ENCODE measurements at regions not wholly inside any gene's neighbourhood (a gene's known extent, or its start where the extent isn't known, plus 50 kb on each side); places are given as distances from the start of the nearest gene placed in this dataset.

- TF ChIP-seq POLR2A (IDR thresholded peaks at IDR 0.05) (no peak), EP300 (IDR thresholded peaks at IDR 0.05) (no peak), POLR2AphosphoS5 (IDR thresholded peaks at IDR 0.05) (no peak)
- TF ChIP-seq, protein P1, sequence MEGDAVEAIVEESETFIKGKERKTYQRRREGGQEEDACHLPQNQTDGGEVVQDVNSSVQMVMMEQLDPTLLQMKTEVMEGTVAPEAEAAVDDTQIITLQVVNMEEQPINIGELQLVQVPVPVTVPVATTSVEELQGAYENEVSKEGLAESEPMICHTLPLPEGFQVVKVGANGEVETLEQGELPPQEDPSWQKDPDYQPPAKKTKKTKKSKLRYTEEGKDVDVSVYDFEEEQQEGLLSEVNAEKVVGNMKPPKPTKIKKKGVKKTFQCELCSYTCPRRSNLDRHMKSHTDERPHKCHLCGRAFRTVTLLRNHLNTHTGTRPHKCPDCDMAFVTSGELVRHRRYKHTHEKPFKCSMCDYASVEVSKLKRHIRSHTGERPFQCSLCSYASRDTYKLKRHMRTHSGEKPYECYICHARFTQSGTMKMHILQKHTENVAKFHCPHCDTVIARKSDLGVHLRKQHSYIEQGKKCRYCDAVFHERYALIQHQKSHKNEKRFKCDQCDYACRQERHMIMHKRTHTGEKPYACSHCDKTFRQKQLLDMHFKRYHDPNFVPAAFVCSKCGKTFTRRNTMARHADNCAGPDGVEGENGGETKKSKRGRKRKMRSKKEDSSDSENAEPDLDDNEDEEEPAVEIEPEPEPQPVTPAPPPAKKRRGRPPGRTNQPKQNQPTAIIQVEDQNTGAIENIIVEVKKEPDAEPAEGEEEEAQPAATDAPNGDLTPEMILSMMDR (IDR thresholded peaks at IDR 0.05) = no peak
- Histone ChIP-seq H3K27me3 (no peaks in the 10 kb centered on the region), H3K27ac (no peak overlapping the region), H3K4me3 (no peak overlapping the region), H3K36me3 (no peaks in the 10 kb centered on the region), H3K9me3 (peaks cover 12% of the 10 kb centered on the region), H3K4me1 (no peaks in the 10 kb centered on the region)
- DNase-seq (ENCODE audit: low spot score in 2 of 2) = no peak
- WGBS = 71% methylated on average over 3 of the region's 3 CpGs
These were observed 449.3 kb upstream of the BOD1L1 start for GRCh38 chr4:14076776-14077175.

- no peak for DNase-seq (ENCODE audit: low spot score in 2 of 2)
- Histone ChIP-seq H3K4me1 (no peaks in the 10 kb centered on the region), H3K27ac (no peak overlapping the region), H3K4me3 (no peak overlapping the region), H3K9me3 (peaks cover 4% of the 10 kb centered on the region), H3K36me3 (no peaks in the 10 kb centered on the region), H3K27me3 (no peaks in the 10 kb centered on the region)
- WGBS = 82% methylated on average over 3 of the region's 3 CpGs
- no peak for TF ChIP-seq EP300 (IDR thresholded peaks at IDR 0.05)
These were observed 450.8 kb upstream of the BOD1L1 start for GRCh38 chr4:14078326-14078725.

GRCh38 chr4:14079601-14080000 is 452.1 kb upstream of the BOD1L1 start:
- Histone ChIP-seq H3K27ac (no peak overlapping the region), H3K4me1 (no peaks in the 10 kb centered on the region), H3K9me3 (no peaks in the 10 kb centered on the region), H3K4me3 (no peak overlapping the region), H3K27me3 (no peaks in the 10 kb centered on the region), H3K36me3 (no peaks in the 10 kb centered on the region)
- WGBS = 57% methylated on average over 1 of the region's 1 CpG
- DNase-seq (ENCODE audit: low spot score in 2 of 2) = no peak
- no peak for TF ChIP-seq POLR2A (IDR thresholded peaks at IDR 0.05)
- TF ChIP-seq, protein P1 (IDR thresholded peaks at IDR 0.05) = no peak
- no peak for TF ChIP-seq EP300 (IDR thresholded peaks at IDR 0.05)
- no peak for TF ChIP-seq POLR2AphosphoS5 (IDR thresholded peaks at IDR 0.05)

DNA sequence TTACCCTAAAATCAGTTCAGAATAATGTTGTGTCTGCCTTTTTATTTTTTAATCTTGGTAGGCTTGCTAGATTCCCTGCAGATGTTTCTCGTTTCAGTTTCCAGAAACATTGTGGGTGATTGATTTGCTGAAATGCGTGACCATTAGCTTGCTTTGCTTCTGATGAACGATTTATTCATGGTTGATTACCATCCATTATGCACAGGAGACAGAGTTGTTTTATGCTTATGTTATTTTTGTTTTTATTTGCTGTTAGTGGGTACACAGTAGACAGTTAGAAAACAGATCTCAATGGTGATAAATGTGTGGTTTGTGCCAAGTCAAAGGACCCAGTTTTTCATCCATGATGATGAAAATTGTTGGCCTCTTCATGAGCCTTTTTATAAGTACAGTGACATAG is 455.6 kb upstream of the BOD1L1 start:
- Histone ChIP-seq H3K36me3 (no peaks in the 10 kb centered on the region), H3K9me3 (no peaks in the 10 kb centered on the region), H3K4me3 (no peak overlapping the region), H3K27ac (no peak overlapping the region), H3K4me1 (no peaks in the 10 kb centered on the region), H3K27me3 (no peaks in the 10 kb centered on the region)
- WGBS = 60% methylated on average over 3 of the region's 3 CpGs
- no peak for TF ChIP-seq POLR2A (IDR thresholded peaks at IDR 0.05)
- no peak for TF ChIP-seq POLR2AphosphoS5 (IDR thresholded peaks at IDR 0.05)
- TF ChIP-seq, protein P1 (IDR thresholded peaks at IDR 0.05) = no peak
- TF ChIP-seq EP300 (IDR thresholded peaks at IDR 0.05) = no peak
- DNase-seq (ENCODE audit: low spot score in 2 of 2) = no peak

DNA sequence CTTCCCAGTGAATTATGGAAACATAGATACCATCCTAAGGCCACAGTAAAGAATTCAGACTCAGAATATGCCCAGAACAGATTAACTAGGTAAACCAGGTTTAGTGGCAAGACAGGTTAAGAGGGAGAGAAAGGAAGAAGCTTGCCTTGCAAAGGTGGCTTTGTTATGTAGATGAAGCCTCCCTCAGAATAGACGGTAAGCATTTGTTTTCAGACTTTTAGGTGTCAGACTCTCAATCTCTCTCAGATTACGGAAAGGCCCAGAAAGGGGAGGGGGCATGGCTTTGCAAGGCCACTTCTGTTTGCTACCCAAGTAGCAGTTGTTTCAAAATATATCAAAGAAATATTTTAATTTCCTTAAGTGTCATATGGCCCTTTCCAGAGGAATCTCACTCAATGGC is 457.1 kb upstream of the BOD1L1 start:
- Histone ChIP-seq H3K9me3 (no peaks in the 10 kb centered on the region), H3K4me3 (no peak overlapping the region), H3K27ac (no peak overlapping the region), H3K4me1 (no peaks in the 10 kb centered on the region), H3K27me3 (no peaks in the 10 kb centered on the region), H3K36me3 (no peaks in the 10 kb centered on the region)
- 60% methylated on average over 2 of the region's 2 CpGs for WGBS
- no peak for DNase-seq (ENCODE audit: low spot score in 2 of 2)
- TF ChIP-seq POLR2AphosphoS5 (IDR thresholded peaks at IDR 0.05) = no peak
- TF ChIP-seq POLR2A (IDR thresholded peaks at IDR 0.05) = no peak
- TF ChIP-seq EP300 (IDR thresholded peaks at IDR 0.05) = no peak
- TF ChIP-seq, protein P1 (IDR thresholded peaks at IDR 0.05) = no peak

DNA sequence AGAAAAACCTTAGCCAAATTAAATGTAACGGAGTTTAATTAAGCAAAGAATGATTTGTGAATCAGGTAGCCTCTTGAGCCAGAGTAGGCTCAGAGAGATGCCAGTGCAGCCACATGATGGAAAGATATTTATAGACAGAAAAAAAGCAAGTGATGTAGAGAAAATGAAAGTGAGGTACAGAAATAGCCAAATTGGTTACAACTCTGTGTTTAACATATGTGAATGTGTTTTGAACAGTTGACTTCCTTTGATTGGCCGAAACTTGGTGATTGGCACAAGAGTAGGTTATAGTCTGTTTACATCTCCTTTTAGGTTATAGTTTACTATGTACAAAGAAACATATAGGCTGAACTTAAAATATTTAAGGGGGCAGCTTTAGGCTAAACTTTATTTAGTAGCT is 459.9 kb upstream of the BOD1L1 start:
- H3K27me3 ChIP-seq = no peaks in the 10 kb centered on the region
- DNase-seq (ENCODE audit: low spot score in 2 of 2) = no peak
- H3K36me3 ChIP-seq = no peaks in the 10 kb centered on the region
- no peak overlapping the region for H3K4me3 ChIP-seq
- no peaks in the 10 kb centered on the region for H3K9me3 ChIP-seq
- TF ChIP-seq, protein P1 (IDR thresholded peaks at IDR 0.05) = no peak
- TF ChIP-seq EP300 (IDR thresholded peaks at IDR 0.05) = no peak
- TF ChIP-seq POLR2A (IDR thresholded peaks at IDR 0.05) = no peak
- no peak for TF ChIP-seq POLR2AphosphoS5 (IDR thresholded peaks at IDR 0.05)
- H3K27ac ChIP-seq = no peak overlapping the region
- WGBS = 89% methylated on average over 2 of the region's 2 CpGs
- H3K4me1 ChIP-seq = no peaks in the 10 kb centered on the region
